ENCODE measurements at regions not wholly inside any gene's neighbourhood (a gene's known extent, or its start where the extent isn't known, plus 50 kb on each side); places are given as distances from the start of the nearest gene placed in this dataset.
"Not testable (repeated sequence)": the region's sequence is repeated elsewhere in the genome, so short reads cannot be mapped to it uniquely, and the experiment has no call there.

DNA sequence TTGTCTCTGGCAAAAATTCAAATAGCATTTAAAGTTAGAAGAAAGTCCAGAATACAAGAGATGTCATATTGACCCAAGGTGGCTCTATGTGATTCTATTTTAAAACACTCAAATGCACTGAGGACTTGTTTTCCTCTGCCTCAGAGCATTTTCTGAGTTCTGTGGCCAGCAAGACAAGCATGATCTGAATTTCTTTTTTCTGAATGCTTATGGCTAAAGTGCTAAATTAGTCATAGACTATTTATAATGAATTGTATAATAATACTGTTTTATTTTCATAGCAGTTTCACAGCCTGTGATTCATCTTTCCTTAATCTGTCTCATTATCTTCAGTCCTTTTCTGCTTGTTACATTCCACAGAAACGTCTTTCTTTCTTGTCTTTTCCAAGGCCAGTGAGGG, 63.9 kb upstream of the SEC22B start:
- TF ChIP-seq, protein P1, sequence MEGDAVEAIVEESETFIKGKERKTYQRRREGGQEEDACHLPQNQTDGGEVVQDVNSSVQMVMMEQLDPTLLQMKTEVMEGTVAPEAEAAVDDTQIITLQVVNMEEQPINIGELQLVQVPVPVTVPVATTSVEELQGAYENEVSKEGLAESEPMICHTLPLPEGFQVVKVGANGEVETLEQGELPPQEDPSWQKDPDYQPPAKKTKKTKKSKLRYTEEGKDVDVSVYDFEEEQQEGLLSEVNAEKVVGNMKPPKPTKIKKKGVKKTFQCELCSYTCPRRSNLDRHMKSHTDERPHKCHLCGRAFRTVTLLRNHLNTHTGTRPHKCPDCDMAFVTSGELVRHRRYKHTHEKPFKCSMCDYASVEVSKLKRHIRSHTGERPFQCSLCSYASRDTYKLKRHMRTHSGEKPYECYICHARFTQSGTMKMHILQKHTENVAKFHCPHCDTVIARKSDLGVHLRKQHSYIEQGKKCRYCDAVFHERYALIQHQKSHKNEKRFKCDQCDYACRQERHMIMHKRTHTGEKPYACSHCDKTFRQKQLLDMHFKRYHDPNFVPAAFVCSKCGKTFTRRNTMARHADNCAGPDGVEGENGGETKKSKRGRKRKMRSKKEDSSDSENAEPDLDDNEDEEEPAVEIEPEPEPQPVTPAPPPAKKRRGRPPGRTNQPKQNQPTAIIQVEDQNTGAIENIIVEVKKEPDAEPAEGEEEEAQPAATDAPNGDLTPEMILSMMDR (IDR thresholded peaks at IDR 0.05; ENCODE audit: borderline replicate concordance, extremely low read depth, low read length, poor library complexity, severe bottlenecking) = not testable (repeated sequence)
- not testable (repeated sequence) for TF ChIP-seq EZH2 (IDR thresholded peaks at IDR 0.05; ENCODE audit: borderline replicate concordance, low read depth, low read length, severe bottlenecking)
